ENCODE measurements at regions not wholly inside any gene's neighbourhood (a gene's known extent, or its start where the extent isn't known, plus 50 kb on each side); places are given as distances from the start of the nearest gene placed in this dataset.

DNA sequence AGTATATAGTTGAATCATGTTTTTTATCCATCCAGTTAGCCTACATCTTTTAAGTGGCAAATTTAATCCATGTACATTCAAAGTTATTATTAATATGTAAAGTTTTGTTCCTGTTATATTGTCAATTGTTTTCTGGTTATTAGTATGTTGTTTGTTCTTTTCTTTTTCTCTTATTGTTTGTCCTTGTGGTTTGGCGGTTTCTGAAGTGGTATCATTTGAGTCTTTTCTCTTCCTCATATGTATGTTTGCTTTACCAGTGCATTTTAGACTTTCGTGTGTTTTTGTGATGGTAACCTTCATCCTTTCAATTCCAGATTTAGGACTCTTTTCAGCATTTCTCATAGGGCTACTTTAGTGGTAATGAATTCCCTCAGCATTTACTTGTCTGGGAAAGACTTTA lies 130.4 kb upstream of the RFX3 start:
- TF ChIP-seq, protein P1, sequence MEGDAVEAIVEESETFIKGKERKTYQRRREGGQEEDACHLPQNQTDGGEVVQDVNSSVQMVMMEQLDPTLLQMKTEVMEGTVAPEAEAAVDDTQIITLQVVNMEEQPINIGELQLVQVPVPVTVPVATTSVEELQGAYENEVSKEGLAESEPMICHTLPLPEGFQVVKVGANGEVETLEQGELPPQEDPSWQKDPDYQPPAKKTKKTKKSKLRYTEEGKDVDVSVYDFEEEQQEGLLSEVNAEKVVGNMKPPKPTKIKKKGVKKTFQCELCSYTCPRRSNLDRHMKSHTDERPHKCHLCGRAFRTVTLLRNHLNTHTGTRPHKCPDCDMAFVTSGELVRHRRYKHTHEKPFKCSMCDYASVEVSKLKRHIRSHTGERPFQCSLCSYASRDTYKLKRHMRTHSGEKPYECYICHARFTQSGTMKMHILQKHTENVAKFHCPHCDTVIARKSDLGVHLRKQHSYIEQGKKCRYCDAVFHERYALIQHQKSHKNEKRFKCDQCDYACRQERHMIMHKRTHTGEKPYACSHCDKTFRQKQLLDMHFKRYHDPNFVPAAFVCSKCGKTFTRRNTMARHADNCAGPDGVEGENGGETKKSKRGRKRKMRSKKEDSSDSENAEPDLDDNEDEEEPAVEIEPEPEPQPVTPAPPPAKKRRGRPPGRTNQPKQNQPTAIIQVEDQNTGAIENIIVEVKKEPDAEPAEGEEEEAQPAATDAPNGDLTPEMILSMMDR (conservative IDR thresholded peaks at IDR 0.05 in 1 of 2, IDR thresholded peaks at IDR 0.05 in 1 of 2; ENCODE audit: extremely low read depth in 1 of 2, insufficient read depth in 1 of 2, low read depth in 1 of 2, low read length in 2 of 2) = no peak
- no peak for TF ChIP-seq EZH2 (IDR thresholded peaks at IDR 0.05; ENCODE audit: borderline replicate concordance, low read length)

All from mammary epithelial cell (primary cell).